Fibroblast of gingiva (primary cell): ENCODE measurements at regions not wholly inside any gene's neighbourhood (a gene's known extent, or its start where the extent isn't known, plus 50 kb on each side); places are given as distances from the start of the nearest gene placed in this dataset.

ENCODE experiments used
- DNase-seq: peaks from one replicate; pipeline ENCODE4 v3.0.0-alpha.2; 2011; ENCODE audit warnings: low read depth

GRCh38 chr16:76182041-76182635 lies 95.1 kb upstream of the CNTNAP4 start:
- DNase-seq, result no peak

GRCh38 chr16:76183647-76184046 lies 93.6 kb upstream of the CNTNAP4 start:
- no peak for DNase-seq

GRCh38 chr16:76190057-76190456 lies 87.1 kb upstream of the CNTNAP4 start:
- no peak for DNase-seq

- DNase-seq, result no peak
Measured at GRCh38 chr16:76190480-76190879, 86.7 kb upstream of the CNTNAP4 start.

- no peak for DNase-seq
Measured at GRCh38 chr16:76193906-76194615, 83.1 kb upstream of the CNTNAP4 start.

- no peak for DNase-seq
Measured at GRCh38 chr16:76194616-76195015, 82.6 kb upstream of the CNTNAP4 start.

- no peak for DNase-seq
Measured at GRCh38 chr16:76195056-76195455, 82.1 kb upstream of the CNTNAP4 start.

- no peak for DNase-seq
Measured at GRCh38 chr16:76195648-76196047, 81.6 kb upstream of the CNTNAP4 start.

GRCh38 chr16:76197900-76198299 lies 79.3 kb upstream of the CNTNAP4 start:
- no peak for DNase-seq

GRCh38 chr16:76199681-76200220 lies 77.5 kb upstream of the CNTNAP4 start:
- DNase-seq, result no peak

- DNase-seq, result no peak
Measured at GRCh38 chr16:76201385-76201784, 75.8 kb upstream of the CNTNAP4 start.

- DNase-seq, result no peak
Measured at GRCh38 chr16:76204249-76204648, 73.0 kb upstream of the CNTNAP4 start.

- DNase-seq, result no peak
Measured at GRCh38 chr16:76207270-76207669, 69.9 kb upstream of the CNTNAP4 start.

- no peak for DNase-seq
Measured at GRCh38 chr16:76210157-76210556, 67.0 kb upstream of the CNTNAP4 start.

- DNase-seq, result no peak
Measured at GRCh38 chr16:76213860-76214259, 63.3 kb upstream of the CNTNAP4 start.

- DNase-seq, result no peak
Measured at GRCh38 chr16:76214856-76215255, 62.3 kb upstream of the CNTNAP4 start.

GRCh38 chr16:76222087-76222486 lies 55.1 kb upstream of the CNTNAP4 start:
- no peak for DNase-seq

GRCh38 chr16:76222853-76223252 lies 54.3 kb upstream of the CNTNAP4 start:
- no peak for DNase-seq

- DNase-seq, result no peak
Measured at GRCh38 chr16:76226011-76226410, 51.2 kb upstream of the CNTNAP4 start.

GRCh38 chr16:76226481-76226880 lies 50.7 kb upstream of the CNTNAP4 start:
- DNase-seq, result no peak
